ENCODE measurements at regions not wholly inside any gene's neighbourhood (a gene's known extent, or its start where the extent isn't known, plus 50 kb on each side); places are given as distances from the start of the nearest gene placed in this dataset.

DNA sequence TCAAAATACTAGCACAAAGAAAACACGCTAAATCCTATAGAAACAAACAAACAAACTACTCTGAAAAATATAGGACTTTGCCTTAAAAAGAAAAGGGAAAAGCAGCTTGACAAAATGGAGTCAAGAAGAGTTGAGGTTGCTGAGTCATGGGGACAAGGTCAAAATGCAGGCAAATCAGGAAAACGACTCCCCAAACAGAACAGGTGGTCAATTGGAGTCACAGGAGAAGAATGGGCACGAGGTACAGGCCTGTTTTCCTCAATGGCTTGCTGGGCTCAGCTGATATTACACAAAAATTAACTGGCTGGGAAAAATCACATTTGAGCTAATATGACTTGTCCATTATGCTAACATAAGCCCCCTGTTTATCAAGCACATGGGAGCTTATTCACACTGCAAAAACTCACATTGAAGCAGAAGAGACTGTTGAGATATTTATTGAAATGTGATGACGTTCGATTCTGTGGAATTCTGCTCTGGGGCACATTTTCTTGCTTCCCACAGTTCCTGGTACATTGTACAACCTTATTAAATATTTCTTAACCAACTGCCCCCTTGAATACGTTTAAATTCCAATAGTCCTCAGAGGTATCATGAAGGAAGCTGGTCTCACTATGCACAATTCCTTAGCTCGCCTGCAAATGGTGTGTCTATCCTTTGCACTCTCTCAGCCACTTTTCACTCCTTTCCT is 1622.1 kb downstream of the STIM2 start:
- TF ChIP-seq POLR2AphosphoS5 (IDR thresholded peaks at IDR 0.05; ENCODE audit: borderline replicate concordance, low read depth, low read length) (no peak), EZH2 (IDR thresholded peaks at IDR 0.05) (no peak), FOXP2 (optimal IDR thresholded peaks at IDR 0.05; ENCODE audit: control extremely low read depth, extremely low read length, insufficient read depth) (no peak)
